AG04450 (cell line): ENCODE measurements at regions not wholly inside any gene's neighbourhood (a gene's known extent, or its start where the extent isn't known, plus 50 kb on each side); places are given as distances from the start of the nearest gene placed in this dataset.

Source experiments
- CTCF ChIA-PET: fragments of 300-600, 350-600 bp; formaldehyde crosslinking; extraction: SDS; loops from one replicate; lab custom pipeline; 2022; ENCODE audit warnings: antibody characterized with exemption, inconsistent platforms; lab: Charles Lee
- POLR2A ChIA-PET: fragments of 350-600 bp; formaldehyde crosslinking; extraction: SDS; loops from one replicate; lab custom pipeline; 2021; ENCODE audit warnings: antibody characterized with exemption, inconsistent platforms; lab: Yijun Ruan, JAX
- DNase-seq: peaks from one replicate; pipeline ENCODE4 v3.0.0-alpha.2; 2011; ENCODE audit warnings: low read depth, low spot score
- H3K27ac ChIP-seq: one replicate; pipeline ENCODE4 v1.5.1; 2012; ENCODE audit warnings: low read depth, low read length, control low read depth
- H3K27me3 ChIP-seq: one replicate; pipeline ENCODE4 v1.6.0; 2012; ENCODE audit warnings: low read length; ENCODE audit not compliant: control insufficient read depth, insufficient read depth
- H3K4me3 ChIP-seq: 2 replicates; pipeline ENCODE4 v1.5.1; 2011; ENCODE audit warnings: mild to moderate bottlenecking, low read depth, low read length, control low read depth
- H3K9me3 ChIP-seq: 2 replicates; pipeline ENCODE4 v1.5.1; 2012; ENCODE audit warnings: low read length; ENCODE audit not compliant: control insufficient read depth, insufficient read depth
- CTCF ChIP-seq: IDR thresholded peaks from 2 replicates; pipeline ENCODE4 v1.5.1; 2011; ENCODE audit warnings: low read depth, low read length, control low read depth, inconsistent platforms

GRCh38 chr4:156568484-156568883 is 403.1 kb downstream of the PDGFC start:
- POLR2A ChIA-PET = no interaction called here
- no peaks in the 10 kb centered on the region for H3K9me3 ChIP-seq
- no peak for DNase-seq
- TF ChIP-seq CTCF = no peak
- CTCF ChIA-PET = no interaction called here
- no peaks in the 10 kb centered on the region for H3K27me3 ChIP-seq
- H3K27ac ChIP-seq = no peak overlapping the region
- no peak overlapping the region for H3K4me3 ChIP-seq

DNA sequence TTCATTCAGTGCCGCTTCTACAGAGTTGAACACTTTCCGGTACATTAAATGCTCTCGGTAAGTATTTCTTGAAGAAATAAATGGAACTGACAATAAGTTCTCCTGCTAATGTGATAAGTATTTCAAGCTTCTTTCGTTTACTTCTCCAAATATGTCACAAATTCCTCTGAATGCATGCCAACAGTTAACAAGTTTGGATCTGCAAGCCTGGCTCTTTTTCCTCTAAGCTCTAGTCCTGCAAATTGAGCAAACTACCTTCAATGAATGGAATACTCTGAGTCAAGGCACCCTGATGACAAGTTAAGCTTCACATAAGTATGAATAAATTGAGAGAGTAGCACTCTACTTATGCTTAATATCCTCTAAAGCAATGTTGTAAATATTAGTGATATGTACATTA is 403.6 kb downstream of the PDGFC start:
- POLR2A ChIA-PET = no interaction called here
- DNase-seq = no peak
- CTCF ChIA-PET = no interaction called here

GRCh38 chr4:156560701-156561100 is 410.9 kb downstream of the PDGFC start:
- no peak for TF ChIP-seq CTCF
- Histone ChIP-seq H3K27ac (no peak overlapping the region), H3K27me3 (no peaks in the 10 kb centered on the region), H3K9me3 (no peaks in the 10 kb centered on the region), H3K4me3 (no peak overlapping the region)
- CTCF ChIA-PET = no interaction called here
- DNase-seq = no peak
- POLR2A ChIA-PET = no interaction called here

More for the DNA sequence above, 403.6 kb downstream of the PDGFC start:
- Histone ChIP-seq H3K27ac (no peak overlapping the region), H3K9me3 (no peaks in the 10 kb centered on the region), H3K27me3 (no peaks in the 10 kb centered on the region), H3K4me3 (no peak overlapping the region)
- TF ChIP-seq CTCF = no peak

- CTCF ChIA-PET = no interaction called here
- H3K4me3 ChIP-seq = no peak overlapping the region
- H3K27ac ChIP-seq = no peak overlapping the region
- no peaks in the 10 kb centered on the region for H3K27me3 ChIP-seq
- TF ChIP-seq CTCF = no peak
- no peaks in the 10 kb centered on the region; the same call in 1 of the 2 replicates for H3K9me3 ChIP-seq
- no peak for DNase-seq
- POLR2A ChIA-PET = no interaction called here
These were observed 412.3 kb downstream of the PDGFC start for GRCh38 chr4:156559346-156559745.

DNA sequence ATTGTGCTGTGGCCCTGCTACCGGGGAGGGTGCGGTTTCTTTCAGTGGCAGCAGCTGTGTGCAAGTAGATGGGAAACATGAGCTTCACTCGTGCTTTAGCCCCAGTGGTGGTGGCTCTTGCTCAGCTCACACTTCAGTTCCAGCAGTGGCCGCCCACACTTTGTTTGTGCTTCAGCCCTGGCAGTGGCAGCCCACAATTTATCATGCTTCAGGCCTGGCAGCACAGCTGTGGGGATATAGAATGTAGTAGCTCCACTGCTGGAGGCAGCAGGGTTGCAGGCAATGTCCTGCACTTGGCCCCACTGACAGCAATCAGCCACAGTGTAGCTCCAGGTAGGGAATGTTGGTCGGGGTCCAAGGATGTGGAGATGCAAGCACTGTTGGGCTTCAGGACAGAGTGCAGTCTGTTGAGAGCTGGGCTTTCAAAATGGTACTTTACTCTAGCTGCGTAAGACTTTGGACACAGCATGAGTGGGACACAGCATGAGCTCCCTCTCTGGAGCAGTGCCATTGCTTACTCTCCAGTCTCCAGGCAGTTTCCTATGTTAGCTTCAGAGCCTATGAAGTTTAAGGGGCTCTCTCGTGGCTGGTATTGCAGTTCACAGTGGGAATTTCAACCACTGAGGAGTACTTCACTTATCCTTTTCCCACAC is 413.1 kb downstream of the PDGFC start:
- TF ChIP-seq CTCF = no peak
- Histone ChIP-seq H3K27me3 (no peaks in the 10 kb centered on the region), H3K27ac (no peak overlapping the region), H3K4me3 (no peak overlapping the region), H3K9me3 (no peaks in the 10 kb centered on the region; the same call in 1 of the 2 replicates)
- DNase-seq = no peak
- ChIA-PET POLR2A (interaction anchor here (1.2 kb wide), 1 partner anchor 11 kb away, joined by 3 read pairs; no protein-coding TSS in a partner anchor), CTCF (no interaction called here)
